ENCODE measurements at regions not wholly inside any gene's neighbourhood (a gene's known extent, or its start where the extent isn't known, plus 50 kb on each side); places are given as distances from the start of the nearest gene placed in this dataset.

DNA sequence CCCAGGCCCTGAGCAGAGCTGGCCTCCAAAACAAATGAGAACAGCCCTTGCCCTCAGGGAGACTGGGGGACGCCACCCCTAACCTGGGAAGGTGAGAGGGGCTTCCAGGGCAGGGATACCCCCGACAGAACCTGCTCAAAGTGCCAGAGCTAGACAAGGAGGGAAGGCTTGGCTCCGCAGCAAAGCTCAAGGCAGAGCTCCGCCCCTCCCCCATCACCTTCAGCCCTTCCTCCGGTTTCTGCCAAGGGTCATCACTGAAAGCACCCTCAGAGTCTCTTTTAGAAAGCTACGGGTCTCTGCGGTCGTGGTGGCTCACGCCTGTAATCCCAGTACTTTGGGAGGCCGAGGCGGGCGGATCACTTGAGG, 73.4 kb upstream of the CUX1 start:
- no peak for DNase-seq (ENCODE audit: low read depth)
- TF ChIP-seq, protein P1, sequence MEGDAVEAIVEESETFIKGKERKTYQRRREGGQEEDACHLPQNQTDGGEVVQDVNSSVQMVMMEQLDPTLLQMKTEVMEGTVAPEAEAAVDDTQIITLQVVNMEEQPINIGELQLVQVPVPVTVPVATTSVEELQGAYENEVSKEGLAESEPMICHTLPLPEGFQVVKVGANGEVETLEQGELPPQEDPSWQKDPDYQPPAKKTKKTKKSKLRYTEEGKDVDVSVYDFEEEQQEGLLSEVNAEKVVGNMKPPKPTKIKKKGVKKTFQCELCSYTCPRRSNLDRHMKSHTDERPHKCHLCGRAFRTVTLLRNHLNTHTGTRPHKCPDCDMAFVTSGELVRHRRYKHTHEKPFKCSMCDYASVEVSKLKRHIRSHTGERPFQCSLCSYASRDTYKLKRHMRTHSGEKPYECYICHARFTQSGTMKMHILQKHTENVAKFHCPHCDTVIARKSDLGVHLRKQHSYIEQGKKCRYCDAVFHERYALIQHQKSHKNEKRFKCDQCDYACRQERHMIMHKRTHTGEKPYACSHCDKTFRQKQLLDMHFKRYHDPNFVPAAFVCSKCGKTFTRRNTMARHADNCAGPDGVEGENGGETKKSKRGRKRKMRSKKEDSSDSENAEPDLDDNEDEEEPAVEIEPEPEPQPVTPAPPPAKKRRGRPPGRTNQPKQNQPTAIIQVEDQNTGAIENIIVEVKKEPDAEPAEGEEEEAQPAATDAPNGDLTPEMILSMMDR (conservative IDR thresholded peaks at IDR 0.05; ENCODE audit: low read length) = no peak
- no peak overlapping the region for H3K4me3 ChIP-seq (ENCODE audit: low read length)

DNA sequence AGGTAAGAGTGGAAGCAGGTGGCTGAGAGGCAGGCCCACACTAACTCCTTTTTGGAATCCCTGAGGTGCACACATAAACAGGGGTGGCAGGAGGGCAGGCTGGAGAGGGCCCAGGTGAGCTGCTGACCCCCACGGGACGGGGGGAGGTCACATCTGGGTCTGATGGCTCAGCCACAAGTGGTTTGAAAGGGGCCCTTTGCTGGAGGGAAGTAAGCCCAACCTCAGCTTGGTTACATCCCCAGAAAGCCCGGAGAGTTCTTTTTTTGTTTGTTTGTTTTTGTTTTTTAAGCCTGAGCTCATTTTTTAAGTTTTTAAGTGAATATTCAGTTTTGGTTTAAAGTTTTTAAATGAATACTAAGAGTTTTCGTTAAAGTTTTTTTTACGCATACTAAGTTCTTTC, 72.8 kb upstream of the CUX1 start:
- TF ChIP-seq, protein P1 (conservative IDR thresholded peaks at IDR 0.05; ENCODE audit: low read length) = no peak
- DNase-seq (ENCODE audit: low read depth) = no peak
- no peak overlapping the region for H3K4me3 ChIP-seq (ENCODE audit: low read length)

DNA sequence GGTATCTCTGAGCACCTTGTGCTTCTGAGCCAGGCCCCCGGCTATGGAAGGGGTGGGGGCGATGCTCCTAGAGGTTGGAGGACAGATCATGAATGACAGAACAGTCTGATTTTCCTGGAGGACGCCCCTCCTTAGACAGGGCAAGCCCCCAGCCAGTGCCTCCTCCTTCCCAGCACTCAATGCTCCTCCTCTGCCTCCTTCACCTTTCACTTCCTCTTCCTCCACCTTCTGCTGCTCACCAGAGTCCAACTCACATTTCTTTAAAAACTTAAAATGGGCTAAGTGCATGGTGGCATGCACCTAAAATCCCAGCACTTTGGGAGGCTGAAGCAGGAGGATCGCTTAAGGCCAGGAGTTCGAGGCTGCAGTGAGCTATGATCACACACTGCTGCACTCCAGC, 71.1 kb upstream of the CUX1 start:
- TF ChIP-seq, protein P1 (conservative IDR thresholded peaks at IDR 0.05; ENCODE audit: low read length) = no peak
- H3K4me3 ChIP-seq (ENCODE audit: low read length) = no peak overlapping the region
- no peak for DNase-seq (ENCODE audit: low read depth)

DNA sequence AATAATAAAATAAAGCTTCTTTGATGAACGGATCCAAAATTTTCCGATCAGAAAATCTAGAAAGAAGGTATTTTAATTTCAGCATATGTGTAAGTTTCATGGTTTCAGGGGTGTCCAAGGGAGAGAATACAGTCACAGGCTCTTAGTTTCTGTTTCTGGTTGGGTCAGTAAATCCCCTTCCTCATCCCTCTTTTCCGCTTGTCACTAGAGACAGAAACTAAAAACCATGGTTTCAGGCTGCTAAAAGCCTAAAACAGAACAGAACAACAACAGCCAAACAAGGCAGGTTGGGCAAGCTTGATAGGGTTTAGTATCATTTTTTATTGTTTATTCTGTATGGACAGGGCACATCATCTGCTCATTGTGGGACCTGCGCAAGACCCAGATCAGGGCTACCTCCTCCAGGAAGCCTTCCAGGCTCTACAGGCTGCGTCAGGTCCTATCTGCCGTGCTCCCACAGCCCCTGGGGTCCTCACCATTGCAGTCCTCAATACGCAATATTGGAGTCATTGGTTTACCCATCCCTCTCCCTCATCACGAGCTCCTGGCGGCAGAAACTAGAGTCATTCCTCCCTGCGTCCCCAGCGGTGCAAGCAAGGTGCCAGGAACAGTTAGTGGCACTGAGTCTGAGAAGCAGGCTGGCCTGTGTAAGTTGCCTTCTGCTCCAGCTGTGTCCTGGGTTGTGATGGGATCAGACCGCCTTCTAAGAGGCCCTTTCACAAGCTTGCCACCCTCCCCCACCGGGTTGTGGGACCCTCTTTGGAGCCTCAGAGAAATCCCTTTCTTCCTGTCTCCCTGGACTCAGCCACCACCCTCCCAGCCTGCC, 70.2 kb upstream of the CUX1 start:
- no peak overlapping the region for H3K4me3 ChIP-seq (ENCODE audit: low read length)
- DNase-seq (ENCODE audit: low read depth) = no peak
- TF ChIP-seq, protein P1 (conservative IDR thresholded peaks at IDR 0.05; ENCODE audit: low read length) = no peak

DNA sequence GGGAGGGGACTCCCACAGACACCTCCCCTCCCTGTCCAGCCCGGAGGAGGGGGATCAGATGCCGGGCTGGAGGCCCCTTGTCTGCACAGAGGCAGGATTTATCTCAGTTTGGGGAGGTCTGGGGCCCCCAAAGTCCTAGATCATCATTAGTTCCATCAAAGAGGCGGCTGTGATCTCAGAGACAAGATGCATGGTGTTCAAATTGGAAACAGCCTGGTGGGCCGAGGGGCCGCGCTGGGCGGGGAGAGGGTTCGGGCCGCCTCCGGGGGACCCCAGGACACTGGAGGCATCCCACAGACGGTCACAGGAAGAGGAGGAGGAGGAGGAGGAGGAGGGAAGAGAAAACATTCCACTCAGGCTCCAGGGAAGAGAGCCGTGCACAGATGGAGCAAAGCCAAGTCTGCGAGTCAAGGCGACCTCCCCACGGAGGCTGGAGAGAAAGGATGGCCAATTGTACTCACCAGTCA, 69.5 kb upstream of the CUX1 start:
- no peak overlapping the region for H3K4me3 ChIP-seq (ENCODE audit: low read length)
- DNase-seq (ENCODE audit: low read depth) = no peak
- TF ChIP-seq, protein P1 (conservative IDR thresholded peaks at IDR 0.05; ENCODE audit: low read length) = no peak

DNA sequence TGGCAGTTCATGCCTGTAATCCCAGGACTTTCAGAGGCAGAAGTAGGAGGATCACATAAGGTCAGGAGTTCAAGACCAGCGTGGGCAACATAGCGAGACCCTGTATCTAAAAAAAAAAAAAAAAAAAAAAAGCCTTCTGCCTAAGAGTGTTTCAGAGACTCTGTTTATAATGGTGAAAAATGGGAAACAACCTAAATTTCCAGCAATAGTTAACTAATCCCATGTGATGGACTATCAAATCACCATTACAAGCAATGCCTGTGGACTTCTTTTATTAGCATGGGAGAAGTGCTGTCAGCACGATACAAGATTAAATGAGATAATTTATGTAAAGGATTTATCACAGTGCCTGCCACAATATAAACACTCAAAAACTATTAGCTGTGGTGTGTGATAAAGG, 67.5 kb upstream of the CUX1 start:
- H3K4me3 ChIP-seq (ENCODE audit: low read length) = no peak overlapping the region
- TF ChIP-seq, protein P1 (conservative IDR thresholded peaks at IDR 0.05; ENCODE audit: low read length) = no peak
- DNase-seq (ENCODE audit: low read depth) = no peak

DNA sequence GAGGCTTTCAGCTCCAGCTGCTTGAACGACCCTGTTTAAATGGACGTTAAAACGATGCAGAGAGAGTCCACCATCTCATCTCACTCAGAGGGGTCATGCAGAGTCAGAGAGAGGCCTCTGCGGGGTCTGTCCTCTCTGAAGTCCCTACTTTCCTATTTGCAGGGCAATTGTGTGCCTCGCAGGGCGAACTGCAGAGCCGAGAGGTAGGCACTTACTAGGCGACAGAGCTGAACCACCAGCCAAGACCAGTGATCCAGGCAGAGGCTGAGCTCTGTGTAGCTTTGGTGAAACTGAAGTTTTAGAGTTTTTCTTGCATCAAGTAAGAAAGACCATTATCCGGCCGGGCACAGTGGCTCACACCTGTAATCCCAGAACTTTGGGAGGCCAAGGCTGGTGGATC, 64.1 kb upstream of the CUX1 start:
- DNase-seq (ENCODE audit: low read depth) = no peak
- TF ChIP-seq, protein P1 (conservative IDR thresholded peaks at IDR 0.05; ENCODE audit: low read length) = no peak
- H3K4me3 ChIP-seq (ENCODE audit: low read length) = no peak overlapping the region
